ENCODE measurements at regions not wholly inside any gene's neighbourhood (a gene's known extent, or its start where the extent isn't known, plus 50 kb on each side); places are given as distances from the start of the nearest gene placed in this dataset.

DNA sequence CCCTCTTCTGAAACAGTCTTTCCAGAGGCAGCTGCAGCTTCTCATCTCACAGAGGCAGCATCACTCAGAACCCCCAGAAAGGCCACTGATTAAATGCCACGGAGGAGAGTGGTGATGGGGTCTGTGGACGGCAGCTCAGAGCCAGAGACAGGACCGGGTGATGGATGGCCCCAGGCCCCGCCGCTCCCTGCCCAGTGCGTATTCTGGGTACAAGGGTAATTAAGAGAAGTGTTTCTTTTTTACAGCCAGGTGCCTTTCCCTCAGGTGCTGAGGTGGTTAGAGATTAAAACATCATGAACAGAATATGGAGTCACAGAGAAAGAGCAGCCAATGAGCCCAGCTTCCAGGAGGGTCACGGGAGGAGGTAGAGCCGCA is 434.5 kb downstream of the PREX1 start (continued):
- TF ChIP-seq NR1H2 (CRISPR knock-in tag; IDR thresholded peaks at IDR 0.05; ENCODE audit: borderline replicate concordance, low read depth), result no peak
- no peak for TF ChIP-seq ELF4 (CRISPR knock-in tag; IDR thresholded peaks at IDR 0.05; ENCODE audit: borderline replicate concordance)
- TF ChIP-seq SOX6 (IDR thresholded peaks at IDR 0.05), result no peak
- 0 out of 2 replicates have a peak, but pooled peaks have one; percentile 20 for TF ChIP-seq SOX6 (CRISPR knock-in tag; IDR thresholded peaks at IDR 0.05)
- TF ChIP-seq ZNF44 (CRISPR knock-in tag; IDR thresholded peaks at IDR 0.05), result no peak
- no peak for TF ChIP-seq FOXA1 (IDR thresholded peaks at IDR 0.05)
- no peak for TF ChIP-seq FOXA1 (CRISPR knock-in tag; IDR thresholded peaks at IDR 0.05)
- TF ChIP-seq ZNF713 (CRISPR knock-in tag; IDR thresholded peaks at IDR 0.05), result no peak
- peak; percentile 46 for TF ChIP-seq MED8 (CRISPR knock-in tag; IDR thresholded peaks at IDR 0.05; ENCODE audit: insufficient replicate concordance)
- no peak for TF ChIP-seq ZSCAN22 (CRISPR knock-in tag; IDR thresholded peaks at IDR 0.05)

DNA sequence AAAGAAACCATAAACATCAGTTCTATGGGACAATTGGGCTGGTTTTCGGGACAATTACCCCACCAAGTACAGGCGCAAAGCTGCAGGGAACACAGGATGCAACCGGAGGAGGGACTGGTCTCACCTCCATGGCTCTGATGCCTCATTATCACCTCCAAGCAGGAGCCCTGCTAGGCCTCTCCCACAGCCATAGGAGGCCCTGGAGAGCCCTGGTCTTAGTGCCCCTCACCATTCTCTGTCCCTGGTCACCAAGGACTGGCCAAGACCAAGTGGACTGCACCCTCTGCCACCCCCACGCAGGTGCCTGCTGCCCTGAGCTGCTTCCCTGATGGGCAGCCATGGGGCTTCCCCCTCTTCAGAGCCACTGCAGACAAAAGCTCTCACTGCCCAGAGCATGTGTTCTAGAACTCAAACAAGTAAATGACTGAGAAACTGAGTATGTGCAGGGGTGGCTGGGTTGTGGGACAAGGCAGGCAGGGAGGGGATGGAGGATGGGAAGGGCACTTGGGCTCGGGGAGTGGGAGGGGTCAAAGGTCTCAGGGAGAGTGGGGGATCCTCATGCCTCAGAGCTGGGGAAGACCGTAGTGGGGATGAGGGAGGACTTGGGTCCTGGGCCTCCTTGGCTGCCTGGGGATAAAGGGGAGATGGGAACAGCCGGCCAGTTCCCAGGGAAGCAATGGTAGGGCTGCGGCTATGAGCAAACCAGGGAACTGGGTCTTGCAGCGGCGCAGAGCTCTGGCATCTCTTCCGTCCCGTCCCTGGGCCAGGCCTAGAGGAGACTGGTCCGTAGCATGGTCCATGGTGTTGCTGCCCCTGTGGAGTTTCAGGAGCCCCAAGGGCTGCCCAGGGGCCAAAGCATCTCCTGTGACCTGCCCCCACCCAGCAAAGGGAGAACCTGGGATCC is 435.1 kb downstream of the PREX1 start:
- Histone ChIP-seq H3K36me3 (replicated peaks in 1 of 2; ENCODE audit: control insufficient read depth in 1 of 2, insufficient read depth in 2 of 2, low read length in 2 of 2) (no peaks in the 10 kb centered on the region), H2AFZ (ENCODE audit: low read length) (no peak overlapping the region), H3K9ac (ENCODE audit: insufficient read depth, low read depth, low read length) (no peak overlapping the region), H4K20me1 (ENCODE audit: insufficient read depth, low read length) (no peaks in the 10 kb centered on the region), H3K27me3 (ENCODE audit: control insufficient read depth in 1 of 2, insufficient read depth in 2 of 2, low read length in 2 of 2) (peaks cover 0 to 2% of the 10 kb centered on the region in 2 experiments; a peak in 1 of 5 replicates), H3K4me2 (ENCODE audit: low read depth, low read length) (no peak overlapping the region), H3K4me3 (replicated peaks in 1 of 3; ENCODE audit: insufficient read depth in 1 of 3, low read depth in 2 of 3, low read length in 3 of 3) (no peak overlapping the region), H3K9me3 (ENCODE audit: low read length) (peaks cover 8% of the 10 kb centered on the region), H3K27ac (ENCODE audit: extremely low read length, insufficient read depth, low read length) (no peak overlapping the region), H3K4me1 (ENCODE audit: insufficient read depth, low read length) (peaks cover 62% of the 10 kb centered on the region), H3K79me2 (ENCODE audit: insufficient read depth, low read length) (no peaks in the 10 kb centered on the region)
- no peak for FAIRE-seq
- no TSS peak for BruUV-seq (replicated peaks)
- ATAC-seq, result no peak
- DNase-seq (ENCODE audit: low spot score), result no peak
- ChIA-PET CTCF (ENCODE audit: low intra/inter-chr PET ratio, low total read pairs) (no interaction called here), POLR2A (interaction anchor here (3.1 to 3.6 kb wide), 2 partner anchors 11 to 16 kb away, joined by 24 to 30 read pairs; no protein-coding TSS in a partner anchor)
- in situ Hi-C loops (cut with HindIII; ENCODE audit: extremely low pct_ligation_motif_present, low pct_unique_long_range_greater_than_20kb), result no loop called here
- intact Hi-C loops (cut with micrococcal nuclease; ENCODE audit: unreplicated experiment), result no loop called here
- WGBS (ENCODE audit: low lambda C conversion rate), result 85% methylated on average over 12 of the region's 13 CpGs
- TF ChIP-seq BRCA1 (CRISPR knock-in tag; IDR thresholded peaks at IDR 0.05) (no peak), ZKSCAN5 (CRISPR knock-in tag; IDR thresholded peaks at IDR 0.05) (peak; percentile 87), MXD4 (CRISPR knock-in tag; IDR thresholded peaks at IDR 0.05) (no peak), NR1H2 (CRISPR knock-in tag; IDR thresholded peaks at IDR 0.05; ENCODE audit: borderline replicate concordance, low read depth) (no peak), ZNF775 (CRISPR knock-in tag; IDR thresholded peaks at IDR 0.05; ENCODE audit: borderline replicate concordance) (no peak), ZNF225 (CRISPR knock-in tag; IDR thresholded peaks at IDR 0.05) (0 out of 2 replicates have a peak, but pooled peaks have one; percentile 61), ZNF816 (CRISPR knock-in tag; IDR thresholded peaks at IDR 0.05; ENCODE audit: borderline replicate concordance) (no peak), ZNF746 (CRISPR knock-in tag; IDR thresholded peaks at IDR 0.05) (0 out of 2 replicates have a peak, but pooled peaks have one; percentile 20), ZFYVE20 (CRISPR knock-in tag; IDR thresholded peaks at IDR 0.05; ENCODE audit: borderline replicate concordance, low read depth) (no peak), ZNF652 (CRISPR knock-in tag; IDR thresholded peaks at IDR 0.05; ENCODE audit: borderline replicate concordance, low read depth) (no peak)
- TF ChIP-seq, protein P1, sequence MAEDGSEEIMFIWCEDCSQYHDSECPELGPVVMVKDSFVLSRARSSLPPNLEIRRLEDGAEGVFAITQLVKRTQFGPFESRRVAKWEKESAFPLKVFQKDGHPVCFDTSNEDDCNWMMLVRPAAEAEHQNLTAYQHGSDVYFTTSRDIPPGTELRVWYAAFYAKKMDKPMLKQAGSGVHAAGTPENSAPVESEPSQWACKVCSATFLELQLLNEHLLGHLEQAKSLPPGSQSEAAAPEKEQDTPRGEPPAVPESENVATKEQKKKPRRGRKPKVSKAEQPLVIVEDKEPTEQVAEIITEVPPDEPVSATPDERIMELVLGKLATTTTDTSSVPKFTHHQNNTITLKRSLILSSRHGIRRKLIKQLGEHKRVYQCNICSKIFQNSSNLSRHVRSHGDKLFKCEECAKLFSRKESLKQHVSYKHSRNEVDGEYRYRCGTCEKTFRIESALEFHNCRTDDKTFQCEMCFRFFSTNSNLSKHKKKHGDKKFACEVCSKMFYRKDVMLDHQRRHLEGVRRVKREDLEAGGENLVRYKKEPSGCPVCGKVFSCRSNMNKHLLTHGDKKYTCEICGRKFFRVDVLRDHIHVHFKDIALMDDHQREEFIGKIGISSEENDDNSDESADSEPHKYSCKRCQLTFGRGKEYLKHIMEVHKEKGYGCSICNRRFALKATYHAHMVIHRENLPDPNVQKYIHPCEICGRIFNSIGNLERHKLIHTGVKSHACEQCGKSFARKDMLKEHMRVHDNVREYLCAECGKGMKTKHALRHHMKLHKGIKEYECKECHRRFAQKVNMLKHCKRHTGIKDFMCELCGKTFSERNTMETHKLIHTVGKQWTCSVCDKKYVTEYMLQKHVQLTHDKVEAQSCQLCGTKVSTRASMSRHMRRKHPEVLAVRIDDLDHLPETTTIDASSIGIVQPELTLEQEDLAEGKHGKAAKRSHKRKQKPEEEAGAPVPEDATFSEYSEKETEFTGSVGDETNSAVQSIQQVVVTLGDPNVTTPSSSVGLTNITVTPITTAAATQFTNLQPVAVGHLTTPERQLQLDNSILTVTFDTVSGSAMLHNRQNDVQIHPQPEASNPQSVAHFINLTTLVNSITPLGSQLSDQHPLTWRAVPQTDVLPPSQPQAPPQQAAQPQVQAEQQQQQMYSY (CRISPR knock-in tag; IDR thresholded peaks at IDR 0.05), result no peak
